ENCODE measurements at regions not wholly inside any gene's neighbourhood (a gene's known extent, or its start where the extent isn't known, plus 50 kb on each side); places are given as distances from the start of the nearest gene placed in this dataset.
"Not testable (repeated sequence)": the region's sequence is repeated elsewhere in the genome, so short reads cannot be mapped to it uniquely, and the experiment has no call there.

GRCh38 chr3:112765531-112765930, 81.1 kb downstream of the CD200R1L start:
- no peak for DNase-seq

- DNase-seq = no peak
These were observed 83.4 kb downstream of the CD200R1L start for GRCh38 chr3:112763258-112763657.

DNA sequence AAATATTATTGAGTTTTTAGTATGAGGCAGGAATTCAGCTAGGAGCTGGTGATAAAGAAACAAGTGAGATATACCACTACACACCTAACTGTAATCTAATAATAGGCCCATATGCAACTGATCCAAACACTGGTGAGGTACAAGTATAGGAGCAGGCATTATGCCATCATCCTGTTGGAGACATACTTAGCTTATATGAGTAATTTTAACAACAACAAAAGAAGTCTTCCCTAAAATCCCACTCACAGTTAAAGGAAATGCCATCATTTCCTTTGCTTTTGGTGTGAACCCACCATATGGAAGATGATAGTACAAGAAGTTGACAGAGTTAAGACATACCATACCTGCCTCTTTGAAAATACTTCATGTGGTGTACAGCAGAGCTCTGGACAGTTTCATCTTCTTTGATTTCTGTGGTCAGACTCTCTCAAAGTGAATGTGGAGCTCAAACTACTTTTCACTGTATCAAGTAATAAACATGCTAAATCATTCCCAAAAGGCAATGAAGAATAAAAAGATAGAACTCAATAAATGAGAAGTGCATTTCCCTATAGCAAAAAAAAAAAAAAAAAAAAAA, 85.5 kb downstream of the CD200R1L start:
- DNase-seq = no peak

GRCh38 chr3:112759681-112760080, 87.0 kb downstream of the CD200R1L start:
- no peak for DNase-seq

- no peak for DNase-seq
These were observed 87.5 kb downstream of the CD200R1L start for GRCh38 chr3:112759210-112759609.

DNA sequence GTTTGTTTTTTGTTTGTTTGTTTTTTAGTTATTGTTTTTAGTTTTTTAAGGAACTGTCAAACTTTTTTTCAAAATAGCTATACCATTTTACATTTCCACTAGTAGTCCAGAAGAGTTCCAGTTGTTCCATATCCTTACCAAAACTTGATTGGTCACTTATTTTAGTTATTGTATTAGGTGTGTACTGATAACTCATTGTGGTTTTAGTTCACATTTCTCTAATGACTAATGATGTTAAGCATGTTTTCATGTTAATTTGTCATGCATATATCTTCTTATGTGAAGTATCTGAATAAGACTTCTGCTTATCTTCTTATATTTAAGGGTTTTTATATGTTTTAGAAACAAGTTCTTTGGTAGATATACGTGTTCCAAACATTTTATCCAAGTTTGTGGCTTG, 89.5 kb downstream of the CD200R1L start:
- DNase-seq = no peak

DNA sequence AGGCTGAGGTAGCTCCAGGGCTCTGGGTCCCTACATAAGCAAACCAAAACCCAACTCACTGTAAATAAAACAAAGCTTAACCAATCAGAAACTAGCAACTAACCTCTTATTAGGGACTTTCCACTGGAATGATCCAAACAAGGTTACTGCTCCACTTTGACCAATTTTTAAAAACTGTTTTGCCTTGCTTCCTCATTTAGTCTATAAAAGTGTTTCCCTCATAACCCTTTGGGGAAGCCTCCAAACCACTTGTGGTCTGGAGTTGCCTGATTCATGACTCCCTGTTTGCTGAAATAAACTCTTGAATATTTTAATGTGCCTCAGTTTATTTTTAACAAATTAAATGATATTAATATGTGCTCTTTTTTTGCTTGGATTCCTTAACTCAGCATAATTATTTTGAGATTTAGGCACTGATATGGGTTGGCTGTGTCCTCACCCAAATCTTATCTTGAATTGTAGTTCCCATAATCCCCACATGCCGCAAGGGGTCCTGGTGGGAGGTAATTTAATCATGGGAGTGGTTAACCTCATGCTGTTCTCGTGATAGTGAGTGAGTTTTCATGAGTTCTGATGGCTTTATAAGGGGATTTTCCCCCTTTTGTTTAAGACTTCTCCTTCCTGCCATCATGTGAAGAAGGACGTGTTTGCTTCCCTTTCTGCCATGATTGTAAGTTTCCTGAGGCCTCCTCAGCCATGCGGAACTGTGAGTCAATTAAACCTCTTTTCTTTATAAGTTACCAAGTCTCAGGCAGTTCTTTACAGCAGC, 90.6 kb downstream of the CD200R1L start:
- DNase-seq = no peak

GRCh38 chr3:112755046-112755445, 91.6 kb downstream of the CD200R1L start:
- not testable (repeated sequence) for DNase-seq

- DNase-seq = peak; percentile 11
These were observed 94.8 kb downstream of the CD200R1L start for GRCh38 chr3:112751564-112752512.

GRCh38 chr3:112751061-112751460, 95.6 kb downstream of the CD200R1L start:
- DNase-seq = no peak

GRCh38 chr3:112747624-112748023, 99.0 kb downstream of the CD200R1L start:
- DNase-seq = no peak

- no peak for DNase-seq
These were observed 99.9 kb downstream of the CD200R1L start for GRCh38 chr3:112746675-112747280.

DNA sequence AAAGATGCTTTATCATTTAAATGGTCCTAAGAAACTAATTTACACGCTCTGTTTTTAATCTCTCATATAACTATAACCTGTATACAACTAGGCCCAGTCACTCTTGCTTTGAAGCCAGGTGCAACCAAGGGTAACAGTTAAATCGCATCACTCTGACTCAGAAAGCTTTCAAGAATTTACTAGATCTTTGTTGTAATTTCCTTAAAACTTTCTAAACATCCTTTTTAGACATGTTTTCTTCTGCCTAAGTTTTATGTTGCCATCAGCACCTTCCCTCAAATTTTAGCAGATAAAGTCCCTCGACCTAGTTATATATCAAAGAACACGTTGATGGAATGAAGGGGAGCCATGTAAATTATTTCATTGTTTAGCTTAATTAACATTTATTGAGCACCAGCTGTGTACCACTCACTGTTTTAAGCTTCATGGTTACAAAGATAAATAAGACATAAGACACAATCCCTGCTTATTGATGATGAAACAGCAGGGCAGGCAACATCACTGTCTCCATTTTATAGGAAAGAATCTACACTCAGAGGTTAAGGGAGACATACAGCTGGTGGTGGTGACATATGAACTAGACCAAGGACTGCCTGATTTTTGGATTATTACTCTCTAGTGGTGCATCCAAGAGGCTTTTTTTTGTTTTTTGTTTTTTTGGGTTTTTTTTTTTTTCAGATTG, 101.0 kb downstream of the CD200R1L start:
- DNase-seq = no peak

- DNase-seq = no peak
These were observed 101.7 kb downstream of the CD200R1L start for GRCh38 chr3:112744825-112745566.

DNA sequence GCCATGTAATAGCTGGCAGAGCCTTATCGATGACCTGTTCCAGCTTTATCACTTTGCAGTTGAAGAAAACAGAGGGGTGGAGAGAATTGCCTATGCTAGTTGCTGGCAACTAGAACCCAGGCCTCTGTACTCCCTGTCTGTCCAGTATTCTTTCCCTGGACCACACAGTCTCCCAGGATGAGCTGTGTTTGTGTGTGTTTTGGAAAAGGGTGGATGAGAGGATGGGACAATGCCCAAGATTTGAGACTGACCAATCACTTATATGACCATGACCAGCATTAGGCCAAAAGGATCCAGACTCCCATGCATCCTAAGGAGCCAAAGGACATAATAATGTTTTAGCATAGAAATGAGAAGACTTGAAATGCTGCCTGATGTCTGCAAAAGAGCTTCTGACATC, 102.6 kb downstream of the CD200R1L start:
- DNase-seq = no peak

GRCh38 chr3:112742934-112743333, 102.0 kb upstream of the CCDC80 start:
- no peak for DNase-seq

GRCh38 chr3:112741983-112742382, 101.0 kb upstream of the CCDC80 start:
- DNase-seq = no peak

GRCh38 chr3:112740835-112741234, 99.9 kb upstream of the CCDC80 start:
- DNase-seq = no peak

GRCh38 chr3:112739252-112739965, 98.5 kb upstream of the CCDC80 start:
- no peak for DNase-seq

DNA sequence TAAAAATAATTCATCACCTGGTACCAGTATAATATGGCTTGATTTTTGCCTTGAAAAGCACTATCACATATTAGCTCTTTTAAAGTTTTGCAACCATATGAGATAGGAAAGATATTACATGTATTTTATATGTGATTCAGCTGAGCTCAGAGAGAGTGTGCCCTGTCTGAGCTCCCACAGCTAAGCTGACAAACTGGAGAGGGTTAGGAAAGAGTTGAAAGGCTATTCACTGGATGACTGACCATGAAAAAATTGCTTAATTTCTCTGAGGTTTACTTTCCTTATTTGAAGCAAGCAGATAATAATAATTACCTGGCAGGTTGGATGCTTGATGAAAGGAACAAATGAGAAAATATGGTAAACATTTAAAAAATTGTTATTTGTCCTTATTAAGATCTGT, 97.4 kb upstream of the CCDC80 start:
- DNase-seq = no peak

Data from NCI-H1694 (cell line).